ENCODE measurements at regions not wholly inside any gene's neighbourhood (a gene's known extent, or its start where the extent isn't known, plus 50 kb on each side); places are given as distances from the start of the nearest gene placed in this dataset.

GRCh38 chr3:111373861-111374260 lies 168.1 kb upstream of the CD96 start:
- Histone ChIP-seq H3K27ac (ENCODE audit: low read depth, low read length) (no peak overlapping the region), H3K4me3 (ENCODE audit: low read length) (peak overlapping the region; percentile 44), H3K4me1 (ENCODE audit: control insufficient read depth, insufficient read depth, low read length) (no peaks in the 10 kb centered on the region), H3K9ac (ENCODE audit: extremely low read depth, low read length, poor library complexity, severe bottlenecking) (no peak overlapping the region), H3K27me3 (ENCODE audit: control insufficient read depth, insufficient read depth, low read length, poor library complexity, severe bottlenecking) (no peaks in the 10 kb centered on the region), H3K36me3 (ENCODE audit: control insufficient read depth, insufficient read depth, low read length) (no peaks in the 10 kb centered on the region), H3K9me3 (ENCODE audit: control insufficient read depth, low read length) (peaks cover 73% of the 10 kb centered on the region)
- Mint-ChIP-seq H3K4me3 (no peak overlapping the region), H3K9me3 (peaks cover 74% of the 10 kb centered on the region), H3K36me3 (ENCODE audit: low read depth) (peaks cover 15% of the 10 kb centered on the region), H3K27me3 (ENCODE audit: insufficient read depth) (peaks cover 11% of the 10 kb centered on the region), H3K27ac (peak overlapping the region; percentile 60), H3K4me1 (peaks cover 6% of the 10 kb centered on the region)
- no peak for TF ChIP-seq CTCF (conservative IDR thresholded peaks at IDR 0.05)
- no peak for DNase-seq

GRCh38 chr3:111385971-111386495 lies 156.0 kb upstream of the CD96 start:
- Mint-ChIP-seq H3K4me3 (no peak overlapping the region), H3K9me3 (peaks cover 23% of the 10 kb centered on the region), H3K27ac (no peak overlapping the region), H3K36me3 (ENCODE audit: low read depth) (no peaks in the 10 kb centered on the region), H3K27me3 (ENCODE audit: insufficient read depth) (no peaks in the 10 kb centered on the region), H3K4me1 (no peaks in the 10 kb centered on the region)
- no peaks in the 10 kb centered on the region for H3K27me3 ChIP-seq (ENCODE audit: control insufficient read depth, insufficient read depth, low read length, poor library complexity, severe bottlenecking)
- no peak overlapping the region for H3K9ac ChIP-seq (ENCODE audit: extremely low read depth, low read length, poor library complexity, severe bottlenecking)
- H3K36me3 ChIP-seq (ENCODE audit: control insufficient read depth, insufficient read depth, low read length): no peaks in the 10 kb centered on the region
- DNase-seq: no peak
- peaks cover 5% of the 10 kb centered on the region for H3K9me3 ChIP-seq (ENCODE audit: control insufficient read depth, low read length)
- H3K27ac ChIP-seq (ENCODE audit: low read depth, low read length): no peak overlapping the region
- no peak for TF ChIP-seq CTCF (conservative IDR thresholded peaks at IDR 0.05)
- WGBS, 2 experiments (ENCODE audit: insufficient coverage in 1 of 2, insufficient read length in 1 of 2): 85% methylated on average over 4 of the region's 4 CpGs; no CpG with 5 or more reads in 1 of the 2 experiments
- no peaks in the 10 kb centered on the region for H3K4me1 ChIP-seq (ENCODE audit: control insufficient read depth, insufficient read depth, low read length)
- H3K4me3 ChIP-seq (ENCODE audit: low read length): no peak overlapping the region

GRCh38 chr3:111392894-111393398 lies 149.1 kb upstream of the CD96 start:
- no peak overlapping the region for H3K27ac ChIP-seq (ENCODE audit: low read depth, low read length)
- H3K9me3 Mint-ChIP-seq: peaks cover 30% of the 10 kb centered on the region
- no peaks in the 10 kb centered on the region for H3K36me3 ChIP-seq (ENCODE audit: control insufficient read depth, insufficient read depth, low read length)
- no peaks in the 10 kb centered on the region for H3K27me3 Mint-ChIP-seq (ENCODE audit: insufficient read depth)
- no peaks in the 10 kb centered on the region for H3K4me1 Mint-ChIP-seq
- no peak overlapping the region for H3K4me3 ChIP-seq (ENCODE audit: low read length)
- peaks cover 19% of the 10 kb centered on the region for H3K9me3 ChIP-seq (ENCODE audit: control insufficient read depth, low read length)
- 90 to 95% methylated on average over 2 of the region's 2 CpGs for WGBS, 2 experiments (ENCODE audit: insufficient coverage in 1 of 2, insufficient read length in 1 of 2)
- TF ChIP-seq CTCF (conservative IDR thresholded peaks at IDR 0.05): no peak
- no peak overlapping the region for H3K9ac ChIP-seq (ENCODE audit: extremely low read depth, low read length, poor library complexity, severe bottlenecking)
- DNase-seq: no peak
- H3K4me3 Mint-ChIP-seq: no peak overlapping the region
- H3K4me1 ChIP-seq (ENCODE audit: control insufficient read depth, insufficient read depth, low read length): no peaks in the 10 kb centered on the region
- no peaks in the 10 kb centered on the region for H3K36me3 Mint-ChIP-seq (ENCODE audit: low read depth)
- no peaks in the 10 kb centered on the region for H3K27me3 ChIP-seq (ENCODE audit: control insufficient read depth, insufficient read depth, low read length, poor library complexity, severe bottlenecking)
- no peak overlapping the region for H3K27ac Mint-ChIP-seq
